Neural cell (in vitro differentiated cells): ENCODE measurements at regions not wholly inside any gene's neighbourhood (a gene's known extent, or its start where the extent isn't known, plus 50 kb on each side); places are given as distances from the start of the nearest gene placed in this dataset.

Experiments
- H2AFZ ChIP-seq: fragments of 200-600, 300-800 bp; sonication (generic), shearing (Covaris generic); 2 replicates; pipeline ENCODE4 v1.6.0; 2014; ENCODE audit warnings: low read depth, mild to moderate bottlenecking, antibody characterized with exemption, low read length, moderate library complexity
- H3F3A ChIP-seq: fragments of 200-600 bp; shearing (Covaris generic); 2 replicates; pipeline ENCODE4 v1.6.1; 2016; ENCODE audit warnings: mild to moderate bottlenecking, moderate library complexity, mixed read lengths, antibody characterized with exemption, low read length; ENCODE audit not compliant: insufficient read depth, poor library complexity, severe bottlenecking
- H3K27ac ChIP-seq: fragments of 200-600, 300-800 bp; sonication (generic), shearing (Covaris generic); 2 replicates; pipeline ENCODE4 v1.5.1; 2014; ENCODE audit warnings: mild to moderate bottlenecking, low read length, moderate library complexity
- H3K27me3 ChIP-seq: fragments of 300-800, 200-600 bp; sonication (generic), shearing (Covaris generic); 2 replicates; pipeline ENCODE4 v1.6.0; 2014; ENCODE audit warnings: mild to moderate bottlenecking, low read depth, low read length, moderate library complexity; ENCODE audit not compliant: insufficient read depth
- H3K36me3 ChIP-seq: fragments of 300-800, 200-600 bp; sonication (generic), shearing (Covaris generic); 2 replicates; pipeline ENCODE4 v1.5.1; 2014; ENCODE audit warnings: mild to moderate bottlenecking, antibody characterized with exemption, low read length, moderate library complexity; ENCODE audit not compliant: insufficient read depth
- H3K4me2 ChIP-seq: fragments of 300-800, 200-600 bp; sonication (generic), shearing (Covaris generic); 2 replicates; pipeline ENCODE4 v1.6.0; 2014; ENCODE audit warnings: mild to moderate bottlenecking, low read length
- H3K4me3 ChIP-seq: fragments of 300-800, 200-600 bp; sonication (generic), shearing (Covaris generic); 2 replicates; pipeline ENCODE4 v1.5.1; 2014; ENCODE audit warnings: mild to moderate bottlenecking, low read length, moderate library complexity
- H3K79me2 ChIP-seq: fragments of 200-600 bp; shearing (Covaris generic); replicated peaks from 2 replicates; pipeline ENCODE4 v1.6.0; 2014; ENCODE audit warnings: mild to moderate bottlenecking, low read length, moderate library complexity; ENCODE audit not compliant: insufficient read depth
- H3K9ac ChIP-seq: fragments of 300-800, 200-600 bp; sonication (generic), shearing (Covaris generic); 2 replicates; pipeline ENCODE4 v1.6.1; 2016; ENCODE audit warnings: mild to moderate bottlenecking, low read length, mixed read lengths
- H3K9me2 ChIP-seq: fragments of 200-600 bp; shearing (Covaris generic); 2 replicates; pipeline ENCODE4 v1.6.1; 2016; ENCODE audit warnings: mild to moderate bottlenecking, low read length, mixed read lengths; ENCODE audit not compliant: insufficient read depth
- H3K9me3 ChIP-seq: fragments of 200-600, 300-800 bp; sonication (generic), shearing (Covaris generic); 2 replicates; pipeline ENCODE4 v1.6.1; 2016; ENCODE audit warnings: mild to moderate bottlenecking, mixed run types, low read length, moderate library complexity, mixed read lengths
- H4K20me1 ChIP-seq: fragments of 200-600 bp; shearing (Covaris generic); 2 replicates; pipeline ENCODE4 v1.6.1; 2016; ENCODE audit warnings: mild to moderate bottlenecking, mixed run types; ENCODE audit not compliant: insufficient read depth
- CTCF ChIP-seq: fragments of 450-650 bp; IDR thresholded peaks from 2 replicates; pipeline ENCODE4 v1.5.1; 2014; ENCODE audit warnings: antibody characterized with exemption, mild to moderate bottlenecking, moderate library complexity; ENCODE audit not compliant: poor library complexity, severe bottlenecking
- EP300 ChIP-seq: fragments of 450-650 bp; conservative IDR thresholded peaks from 2 replicates; pipeline ENCODE4 v1.6.1; 2014; ENCODE audit warnings: antibody characterized with exemption, mild to moderate bottlenecking, moderate library complexity; ENCODE audit not compliant: poor library complexity, severe bottlenecking
- EZH2 ChIP-seq: fragments of 200-600, 300-800 bp; shearing (Covaris generic), sonication (generic); IDR thresholded peaks from 2 replicates; pipeline ENCODE4 v1.6.1; 2014; ENCODE audit warnings: antibody characterized with exemption, low read length, borderline replicate concordance, mild to moderate bottlenecking; ENCODE audit not compliant: insufficient read depth, poor library complexity, severe bottlenecking
- MXI1 ChIP-seq: fragments of 450-650 bp; conservative IDR thresholded peaks from 2 replicates; pipeline ENCODE4 v1.6.1; 2014; ENCODE audit warnings: antibody characterized with exemption, mild to moderate bottlenecking; ENCODE audit not compliant: poor library complexity, severe bottlenecking
- POLR2AphosphoS5 ChIP-seq: IDR thresholded peaks from 2 replicates; pipeline ENCODE4 v1.6.1; 2012
- RAD21 ChIP-seq: fragments of 450-650 bp; conservative IDR thresholded peaks from 2 replicates; pipeline ENCODE4 v1.6.1; 2014; ENCODE audit warnings: antibody characterized with exemption, mild to moderate bottlenecking, moderate library complexity
- REST ChIP-seq: IDR thresholded peaks from 2 replicates; pipeline ENCODE4 v1.6.1; 2012; ENCODE audit warnings: borderline replicate concordance
- SMC3 ChIP-seq: fragments of 450-650 bp; conservative IDR thresholded peaks from 2 replicates; pipeline ENCODE4 v1.6.1; 2014; ENCODE audit warnings: antibody characterized with exemption, mild to moderate bottlenecking, moderate library complexity; ENCODE audit not compliant: poor library complexity
- TAF1 ChIP-seq: IDR thresholded peaks from 2 replicates; pipeline ENCODE4 v1.6.1; 2012; ENCODE audit warnings: low read depth

GRCh38 chr1:115547696-115548095 lies 94.1 kb upstream of the VANGL1 start:
- Histone ChIP-seq H3F3A (no peaks in the 10 kb centered on the region), H2AFZ (no peak overlapping the region), H4K20me1 (no peaks in the 10 kb centered on the region), H3K36me3 (no peaks in the 10 kb centered on the region), H3K27me3 (no peaks in the 10 kb centered on the region), H3K4me3 (no peak overlapping the region), H3K4me2 (no peak overlapping the region), H3K79me2 (no peaks in the 10 kb centered on the region), H3K9ac (no peak overlapping the region), H3K27ac (no peak overlapping the region), H3K9me3 (no peaks in the 10 kb centered on the region), H3K9me2 (no peaks in the 10 kb centered on the region)
- TF ChIP-seq TAF1 (no peak), CTCF (no peak), MXI1 (no peak), SMC3 (no peak), POLR2AphosphoS5 (no peak), REST (no peak), RAD21 (no peak), EZH2 (no peak), EP300 (no peak)

GRCh38 chr1:115546846-115547245 lies 94.9 kb upstream of the VANGL1 start:
- no peaks in the 10 kb centered on the region for H3K36me3 ChIP-seq
- TF ChIP-seq REST (no peak), CTCF (no peak)
- no peaks in the 10 kb centered on the region for H3K9me3 ChIP-seq
- H3K27me3 ChIP-seq = no peaks in the 10 kb centered on the region
- H3K9me2 ChIP-seq = no peaks in the 10 kb centered on the region
- H2AFZ ChIP-seq = no peak overlapping the region
- H3K27ac ChIP-seq = no peak overlapping the region
- H3K79me2 ChIP-seq = no peaks in the 10 kb centered on the region
- no peak overlapping the region for H3K4me2 ChIP-seq
- no peaks in the 10 kb centered on the region for H4K20me1 ChIP-seq
- no peaks in the 10 kb centered on the region for H3F3A ChIP-seq
- H3K4me3 ChIP-seq = no peak overlapping the region
- no peak overlapping the region for H3K9ac ChIP-seq
